ENCODE measurements at regions not wholly inside any gene's neighbourhood (a gene's known extent, or its start where the extent isn't known, plus 50 kb on each side); places are given as distances from the start of the nearest gene placed in this dataset.

GRCh38 chr9:106441283-106441682 lies 421.7 kb upstream of the ZNF462 start:
- no peak for TF ChIP-seq CTCF (IDR thresholded peaks at IDR 0.05)
- TF ChIP-seq EZH2 (IDR thresholded peaks at IDR 0.05), result no peak
- no peak for TF ChIP-seq EZH2phosphoT487 (IDR thresholded peaks at IDR 0.05)

Measured in neural progenitor cell (in vitro differentiated cells).